ENCODE measurements at regions not wholly inside any gene's neighbourhood (a gene's known extent, or its start where the extent isn't known, plus 50 kb on each side); places are given as distances from the start of the nearest gene placed in this dataset.

DNA sequence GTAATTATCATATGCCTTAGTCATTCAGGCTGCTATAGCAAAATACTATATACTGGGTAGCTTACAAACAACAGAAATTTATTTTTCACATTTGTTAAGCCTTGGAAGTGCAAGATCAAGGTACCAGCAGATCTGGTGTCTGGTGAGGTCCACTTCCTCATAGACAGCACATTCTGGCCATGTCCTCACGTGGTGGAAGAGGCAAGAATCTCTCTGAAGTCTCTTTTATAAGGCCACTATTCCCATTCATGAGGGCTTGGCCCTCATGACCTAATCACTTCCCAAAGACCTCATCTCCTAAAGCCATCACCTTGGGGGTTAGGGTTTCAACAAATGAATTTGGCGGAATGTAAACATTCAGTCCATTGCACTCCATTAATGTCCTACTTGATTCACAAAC is 137.5 kb upstream of the C1GALT1 start:
- no peak for TF ChIP-seq POLR2A (IDR thresholded peaks at IDR 0.05)
- TF ChIP-seq, protein P1, sequence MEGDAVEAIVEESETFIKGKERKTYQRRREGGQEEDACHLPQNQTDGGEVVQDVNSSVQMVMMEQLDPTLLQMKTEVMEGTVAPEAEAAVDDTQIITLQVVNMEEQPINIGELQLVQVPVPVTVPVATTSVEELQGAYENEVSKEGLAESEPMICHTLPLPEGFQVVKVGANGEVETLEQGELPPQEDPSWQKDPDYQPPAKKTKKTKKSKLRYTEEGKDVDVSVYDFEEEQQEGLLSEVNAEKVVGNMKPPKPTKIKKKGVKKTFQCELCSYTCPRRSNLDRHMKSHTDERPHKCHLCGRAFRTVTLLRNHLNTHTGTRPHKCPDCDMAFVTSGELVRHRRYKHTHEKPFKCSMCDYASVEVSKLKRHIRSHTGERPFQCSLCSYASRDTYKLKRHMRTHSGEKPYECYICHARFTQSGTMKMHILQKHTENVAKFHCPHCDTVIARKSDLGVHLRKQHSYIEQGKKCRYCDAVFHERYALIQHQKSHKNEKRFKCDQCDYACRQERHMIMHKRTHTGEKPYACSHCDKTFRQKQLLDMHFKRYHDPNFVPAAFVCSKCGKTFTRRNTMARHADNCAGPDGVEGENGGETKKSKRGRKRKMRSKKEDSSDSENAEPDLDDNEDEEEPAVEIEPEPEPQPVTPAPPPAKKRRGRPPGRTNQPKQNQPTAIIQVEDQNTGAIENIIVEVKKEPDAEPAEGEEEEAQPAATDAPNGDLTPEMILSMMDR (IDR thresholded peaks at IDR 0.05 in 4 of 5, conservative IDR thresholded peaks at IDR 0.05 in 1 of 5), result no peak

Measured in gastrocnemius medialis (tissue), 4 donors.